OCI-LY3 (cell line): ENCODE measurements at regions not wholly inside any gene's neighbourhood (a gene's known extent, or its start where the extent isn't known, plus 50 kb on each side); places are given as distances from the start of the nearest gene placed in this dataset.

Experiments
- EZH2phosphoT487 ChIP-seq: fragments of 200-600 bp; shearing (Covaris generic); IDR thresholded peaks from 2 replicates; pipeline ENCODE4 v1.6.1; 2018; ENCODE audit warnings: antibody characterized with exemption, mixed run types, low read depth
- TF ChIP-seq, protein P1 (sequence below): fragments of 200-600, 300-600 bp; sonication (generic); IDR thresholded peaks from 2 replicates; pipeline ENCODE4 v1.5.1; 2014; ENCODE audit warnings: antibody characterized with exemption, low read length, low read depth

DNA sequence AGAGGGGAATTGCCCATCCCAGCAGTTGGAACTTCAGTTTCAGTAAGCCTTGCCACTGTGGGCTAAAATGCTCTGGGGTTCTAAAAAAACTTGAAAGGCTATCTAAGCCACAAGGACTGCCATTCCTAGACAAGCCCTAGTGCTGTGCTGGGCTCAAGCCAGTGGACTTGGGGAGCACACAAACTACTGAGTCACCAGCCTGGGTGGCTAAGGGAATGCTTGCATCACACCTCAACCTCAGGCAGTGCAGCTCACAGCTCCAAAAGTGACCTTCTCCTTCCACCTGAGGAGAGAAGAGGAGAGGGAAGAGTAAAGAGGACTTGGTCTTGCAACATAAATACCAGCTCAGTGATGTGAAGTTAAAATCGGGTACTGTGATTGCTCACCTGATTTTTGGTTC, 116.7 kb upstream of the GLRA2 start:
- TF ChIP-seq, protein P1, sequence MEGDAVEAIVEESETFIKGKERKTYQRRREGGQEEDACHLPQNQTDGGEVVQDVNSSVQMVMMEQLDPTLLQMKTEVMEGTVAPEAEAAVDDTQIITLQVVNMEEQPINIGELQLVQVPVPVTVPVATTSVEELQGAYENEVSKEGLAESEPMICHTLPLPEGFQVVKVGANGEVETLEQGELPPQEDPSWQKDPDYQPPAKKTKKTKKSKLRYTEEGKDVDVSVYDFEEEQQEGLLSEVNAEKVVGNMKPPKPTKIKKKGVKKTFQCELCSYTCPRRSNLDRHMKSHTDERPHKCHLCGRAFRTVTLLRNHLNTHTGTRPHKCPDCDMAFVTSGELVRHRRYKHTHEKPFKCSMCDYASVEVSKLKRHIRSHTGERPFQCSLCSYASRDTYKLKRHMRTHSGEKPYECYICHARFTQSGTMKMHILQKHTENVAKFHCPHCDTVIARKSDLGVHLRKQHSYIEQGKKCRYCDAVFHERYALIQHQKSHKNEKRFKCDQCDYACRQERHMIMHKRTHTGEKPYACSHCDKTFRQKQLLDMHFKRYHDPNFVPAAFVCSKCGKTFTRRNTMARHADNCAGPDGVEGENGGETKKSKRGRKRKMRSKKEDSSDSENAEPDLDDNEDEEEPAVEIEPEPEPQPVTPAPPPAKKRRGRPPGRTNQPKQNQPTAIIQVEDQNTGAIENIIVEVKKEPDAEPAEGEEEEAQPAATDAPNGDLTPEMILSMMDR, result no peak
- TF ChIP-seq EZH2phosphoT487, result no peak
